Nephron progenitor cell (in vitro differentiated cells): ENCODE measurements at regions not wholly inside any gene's neighbourhood (a gene's known extent, or its start where the extent isn't known, plus 50 kb on each side); places are given as distances from the start of the nearest gene placed in this dataset.

Experiments used
- DNase-seq: peaks from one replicate; pipeline ENCODE4 v3.0.0; 2021
- H3K27ac Mint-ChIP-seq: 2 replicates; pipeline ENCODE4 v1.8.0; 2021; ENCODE audit warnings: mild to moderate bottlenecking, moderate library complexity, mixed read lengths
- H3K27me3 Mint-ChIP-seq: 2 replicates; pipeline ENCODE4 v1.8.0; 2021; ENCODE audit warnings: mild to moderate bottlenecking, low read depth, mixed read lengths; ENCODE audit not compliant: poor library complexity
- H3K36me3 Mint-ChIP-seq: 2 replicates; pipeline ENCODE4 v1.8.0; 2021; ENCODE audit warnings: low read depth, mixed read lengths
- H3K4me1 Mint-ChIP-seq: 2 replicates; pipeline ENCODE4 v1.8.0; 2021; ENCODE audit warnings: mixed read lengths
- H3K4me3 Mint-ChIP-seq: 2 replicates; pipeline ENCODE4 v1.8.0; 2021; ENCODE audit warnings: mild to moderate bottlenecking, moderate library complexity, mixed read lengths
- H3K9me3 Mint-ChIP-seq: 2 replicates; pipeline ENCODE4 v1.8.0; 2021; ENCODE audit warnings: mild to moderate bottlenecking, moderate library complexity, mixed read lengths
- CTCF ChIP-seq: fragments of 200-600 bp; sonication (generic); IDR thresholded peaks from 2 replicates; pipeline ENCODE4 v1.5.0; 2021; ENCODE audit warnings: antibody characterized with exemption

DNA sequence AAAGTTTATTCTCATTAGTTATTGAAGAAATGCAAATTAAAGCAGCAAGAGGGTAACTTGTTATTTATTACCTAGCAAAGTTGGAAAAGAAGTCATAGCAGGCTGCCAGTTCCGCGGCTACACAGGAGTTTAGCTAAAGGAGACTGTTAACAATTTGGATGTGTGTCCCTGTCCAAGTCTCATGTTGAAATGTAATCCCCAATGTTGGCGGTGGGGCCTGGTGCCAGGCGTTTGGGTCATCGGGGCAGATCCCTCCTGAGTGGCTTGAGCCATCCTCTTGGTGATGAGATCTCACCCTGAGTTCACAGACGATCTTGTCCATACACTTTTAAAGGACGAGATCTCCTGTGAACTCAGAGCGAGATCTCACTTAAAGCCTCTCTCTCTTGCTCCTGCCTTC lies 608.3 kb downstream of the SH2D4B start:
- Mint-ChIP-seq H3K4me3 (no peak overlapping the region), H3K27me3 (no peaks in the 10 kb centered on the region), H3K36me3 (no peaks in the 10 kb centered on the region), H3K27ac (no peak overlapping the region), H3K4me1 (no peaks in the 10 kb centered on the region), H3K9me3 (no peaks in the 10 kb centered on the region)
- TF ChIP-seq CTCF = no peak
- no peak for DNase-seq

GRCh38 chr10:81146436-81146835 lies 608.7 kb downstream of the SH2D4B start:
- DNase-seq = no peak
- TF ChIP-seq CTCF = no peak
- no peak overlapping the region for H3K4me3 Mint-ChIP-seq
- H3K36me3 Mint-ChIP-seq = no peaks in the 10 kb centered on the region
- no peaks in the 10 kb centered on the region for H3K27me3 Mint-ChIP-seq
- H3K9me3 Mint-ChIP-seq = no peaks in the 10 kb centered on the region
- no peaks in the 10 kb centered on the region for H3K4me1 Mint-ChIP-seq
- no peak overlapping the region for H3K27ac Mint-ChIP-seq

- DNase-seq = no peak
- no peaks in the 10 kb centered on the region for H3K36me3 Mint-ChIP-seq
- no peaks in the 10 kb centered on the region for H3K9me3 Mint-ChIP-seq
- no peak for TF ChIP-seq CTCF
- H3K27ac Mint-ChIP-seq = no peak overlapping the region
- H3K4me1 Mint-ChIP-seq = no peaks in the 10 kb centered on the region
- H3K4me3 Mint-ChIP-seq = no peak overlapping the region
- H3K27me3 Mint-ChIP-seq = no peaks in the 10 kb centered on the region
These were observed 615.0 kb downstream of the SH2D4B start for GRCh38 chr10:81152656-81153055.

GRCh38 chr10:81157681-81158080 lies 620.0 kb downstream of the SH2D4B start:
- no peak for TF ChIP-seq CTCF
- Mint-ChIP-seq H3K27ac (no peak overlapping the region), H3K36me3 (no peaks in the 10 kb centered on the region), H3K4me3 (no peak overlapping the region), H3K27me3 (no peaks in the 10 kb centered on the region), H3K9me3 (no peaks in the 10 kb centered on the region), H3K4me1 (no peaks in the 10 kb centered on the region)
- no peak for DNase-seq

DNA sequence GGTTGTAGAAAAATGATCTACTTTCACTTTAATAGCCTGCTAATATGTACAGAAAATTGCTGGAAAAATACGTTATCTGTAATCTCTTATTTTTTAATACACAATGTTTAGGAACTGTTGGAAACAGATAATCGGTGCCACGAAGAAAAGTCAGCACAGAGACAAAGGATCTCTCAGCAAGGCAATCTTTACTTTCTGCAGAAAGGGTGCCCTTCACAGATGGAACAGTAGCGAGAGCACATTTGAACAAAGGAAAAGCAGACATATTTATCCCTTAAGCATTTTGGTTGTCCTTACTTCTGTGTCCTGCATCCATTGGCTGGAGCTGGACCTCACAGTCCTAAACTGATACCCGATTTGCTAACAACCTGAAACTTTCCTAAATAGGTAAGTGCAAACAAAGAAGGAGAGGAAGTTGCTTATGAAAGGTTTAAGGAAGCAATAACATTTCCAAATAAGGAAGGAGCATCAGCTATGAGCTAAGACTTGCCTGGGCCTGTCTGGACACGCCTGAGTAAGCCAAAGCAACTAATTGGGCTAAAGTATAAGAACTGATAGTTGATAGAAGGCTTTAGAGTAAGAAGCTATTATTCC lies 640.0 kb downstream of the SH2D4B start:
- TF ChIP-seq CTCF = no peak
- H3K9me3 Mint-ChIP-seq = peaks cover 15% of the 10 kb centered on the region
- H3K27ac Mint-ChIP-seq = no peak overlapping the region
- H3K27me3 Mint-ChIP-seq = no peaks in the 10 kb centered on the region
- no peak overlapping the region for H3K4me3 Mint-ChIP-seq
- no peaks in the 10 kb centered on the region for H3K36me3 Mint-ChIP-seq
- H3K4me1 Mint-ChIP-seq = peaks cover 6% of the 10 kb centered on the region
- DNase-seq = no peak

- TF ChIP-seq CTCF = no peak
- Mint-ChIP-seq H3K27me3 (no peaks in the 10 kb centered on the region), H3K27ac (no peak overlapping the region), H3K4me3 (no peak overlapping the region), H3K9me3 (peaks cover 15% of the 10 kb centered on the region), H3K36me3 (no peaks in the 10 kb centered on the region), H3K4me1 (peaks cover 6% of the 10 kb centered on the region)
- no peak for DNase-seq
These were observed 641.6 kb downstream of the SH2D4B start for GRCh38 chr10:81179324-81179723.
